ENCODE measurements at regions not wholly inside any gene's neighbourhood (a gene's known extent, or its start where the extent isn't known, plus 50 kb on each side); places are given as distances from the start of the nearest gene placed in this dataset.

- no peak for DNase-seq
These were observed 65.3 kb upstream of the JCAD start for GRCh38 chr10:30124704-30125103.

GRCh38 chr10:30121401-30121800 lies 62.0 kb upstream of the JCAD start:
- DNase-seq = no peak

- DNase-seq = no peak
These were observed 59.2 kb upstream of the JCAD start for GRCh38 chr10:30118590-30118989.

GRCh38 chr10:30117812-30118501 lies 58.6 kb upstream of the JCAD start:
- DNase-seq = no peak

DNA sequence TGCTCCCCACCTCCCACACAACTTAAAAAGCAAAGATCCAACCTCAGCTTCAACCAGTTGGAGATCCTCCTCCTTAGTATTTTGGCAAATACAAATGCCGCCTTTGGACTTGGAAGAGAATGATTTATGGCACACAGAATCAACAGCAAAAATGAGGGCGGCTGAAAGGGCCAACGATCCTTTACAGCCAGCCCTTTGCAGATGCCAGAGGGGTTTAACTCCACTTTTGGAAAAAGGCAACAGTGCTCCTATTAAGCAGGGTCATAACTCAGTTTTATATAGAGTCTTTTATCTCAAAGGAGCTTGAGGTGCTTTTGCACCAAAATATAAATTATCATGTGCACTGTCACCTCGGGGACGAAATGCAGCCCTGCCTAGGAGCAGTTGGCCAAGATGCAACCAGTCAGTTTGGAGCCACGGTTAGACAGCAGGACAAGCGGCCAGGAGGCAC lies 56.7 kb upstream of the JCAD start:
- DNase-seq = no peak

DNA sequence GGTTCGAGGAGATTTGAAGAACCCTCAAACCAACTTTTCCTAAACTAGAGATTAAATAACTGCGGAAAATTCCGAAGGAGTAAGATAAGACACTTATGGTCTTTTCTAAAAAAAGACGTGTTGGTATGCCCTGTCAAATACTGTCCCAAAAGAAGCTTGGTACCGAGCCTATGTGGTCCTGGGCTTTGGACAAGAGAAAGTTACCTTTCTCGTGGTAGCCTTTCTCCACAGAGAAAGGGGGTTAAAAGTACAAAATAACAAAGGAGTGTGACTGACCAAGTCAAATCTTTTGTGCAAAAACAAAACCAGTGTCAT lies 56.2 kb upstream of the JCAD start:
- DNase-seq = no peak

DNA sequence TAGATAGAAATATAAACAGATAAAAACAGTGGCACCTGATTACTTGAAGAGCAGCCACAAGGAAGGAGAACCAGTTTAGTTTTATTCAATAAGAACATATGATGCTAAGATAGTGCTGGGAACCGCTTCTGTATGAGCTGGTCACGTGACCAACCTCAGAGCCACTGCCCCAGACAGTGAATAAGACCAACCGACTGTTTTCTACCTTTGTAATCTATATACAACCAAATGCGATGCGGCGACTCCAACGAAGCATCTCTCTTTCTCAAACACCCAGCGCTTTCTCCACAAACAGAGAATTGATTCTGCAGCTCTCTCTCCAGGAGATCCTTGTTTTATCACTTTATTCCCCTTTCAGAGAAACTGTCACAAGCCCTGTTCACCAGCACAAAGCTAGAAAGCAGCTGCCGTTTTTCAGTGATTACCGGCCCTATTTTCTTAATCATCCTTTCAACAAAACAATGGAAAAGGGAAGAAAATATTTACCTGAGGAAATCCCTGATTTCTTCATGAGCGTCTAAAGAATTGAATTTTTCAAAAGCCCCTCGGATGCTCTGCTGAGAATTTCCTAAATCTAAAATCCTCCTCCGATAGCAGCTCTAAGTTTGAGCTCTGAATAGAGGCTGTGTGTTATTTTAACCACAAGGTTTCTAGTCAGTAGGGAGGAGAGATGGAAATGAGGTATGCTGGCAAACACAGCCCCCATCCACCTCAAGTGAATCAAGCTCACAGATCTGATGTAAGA lies 55.7 kb upstream of the JCAD start:
- peak in 8 of 58 donors; percentile 1 to 19 (median 12) for DNase-seq

DNA sequence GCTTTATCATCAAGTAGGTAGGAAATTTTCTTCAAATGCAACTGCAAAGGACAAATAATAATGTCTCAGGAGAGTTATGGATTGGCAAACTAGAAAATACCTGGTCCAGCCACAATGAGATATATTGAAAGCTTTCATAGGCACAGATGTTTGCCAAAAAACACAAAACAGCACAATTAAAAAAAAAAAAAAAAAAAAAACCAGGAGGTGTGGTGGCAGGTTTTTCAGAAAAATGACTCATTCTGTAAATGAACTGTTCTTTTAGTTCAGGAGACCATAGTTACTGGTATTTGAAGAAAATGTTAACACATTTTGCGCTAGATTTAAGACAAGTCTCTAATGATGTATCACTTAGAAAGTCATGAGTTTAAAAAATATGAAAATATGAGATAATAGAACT lies 55.0 kb upstream of the JCAD start:
- DNase-seq = no peak

DNA sequence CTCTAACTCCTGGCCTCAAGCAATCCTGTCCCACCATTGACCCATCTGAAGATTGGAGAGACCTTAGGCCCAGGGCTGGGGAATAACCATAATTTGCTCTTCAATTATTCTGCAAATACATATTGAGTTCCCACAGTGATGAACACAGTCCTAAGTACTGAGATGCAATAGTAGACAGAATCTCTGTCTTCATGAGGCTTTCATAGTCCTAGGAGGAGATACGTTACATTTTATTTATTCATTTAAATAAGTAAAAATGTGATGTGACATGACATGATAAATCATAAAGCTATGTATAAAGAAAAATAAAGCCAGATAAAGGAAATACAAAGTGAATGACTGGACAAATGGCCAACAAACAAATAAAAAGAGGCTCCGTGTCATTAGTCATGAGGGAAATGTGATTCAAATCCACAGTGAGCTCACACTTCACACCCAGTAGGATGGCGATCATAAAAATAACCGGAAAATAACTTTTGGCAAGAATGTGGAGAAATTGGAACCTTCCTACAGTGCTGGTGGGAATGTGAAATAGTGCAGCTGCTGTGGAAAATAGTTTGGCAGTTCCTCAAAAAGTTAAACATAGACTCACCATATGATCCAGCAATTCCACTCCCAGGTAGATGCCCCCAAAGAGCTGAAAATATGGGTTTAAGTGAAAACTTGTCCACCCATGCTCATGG lies 52.1 kb upstream of the JCAD start:
- DNase-seq = peak in 2 of 58 donors; percentile 17 to 40

All from anterior cingulate cortex (tissue), 58 donors.